GM21737 (cell line): ENCODE measurements at regions not wholly inside any gene's neighbourhood (a gene's known extent, or its start where the extent isn't known, plus 50 kb on each side); places are given as distances from the start of the nearest gene placed in this dataset.
A peak's percentile ranks its signal among the peaks of the same experiment; 100 is the strongest.

Source experiments
- ATAC-seq: cut with Tn5 transposase; IDR thresholded peaks from one replicate; pipeline ENCODE4 v1.9.1; 2021; ENCODE audit warnings: mild to moderate bottlenecking, moderate library complexity; ENCODE audit not compliant: unreplicated experiment

DNA sequence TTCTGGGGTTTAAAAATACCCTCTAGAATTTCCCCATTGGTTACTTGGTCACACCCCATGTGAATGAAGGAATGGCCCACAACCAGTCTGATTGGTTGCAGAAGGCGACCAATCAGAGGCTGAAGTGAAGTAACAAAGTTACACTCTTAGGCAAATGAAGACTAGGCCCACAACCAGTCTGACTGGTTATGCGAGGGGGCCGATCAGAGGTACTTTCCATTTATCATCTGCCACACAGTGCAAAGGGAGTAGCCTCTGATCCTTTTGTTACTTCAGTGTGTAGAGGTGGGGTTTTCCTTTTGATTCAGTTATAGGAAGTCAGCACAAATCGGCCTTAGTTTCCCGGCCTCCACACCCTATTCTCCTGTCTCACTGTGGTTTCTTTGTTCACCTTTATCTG is 61.2 kb upstream of the SGK1 start:
- ATAC-seq: peak; percentile 66

DNA sequence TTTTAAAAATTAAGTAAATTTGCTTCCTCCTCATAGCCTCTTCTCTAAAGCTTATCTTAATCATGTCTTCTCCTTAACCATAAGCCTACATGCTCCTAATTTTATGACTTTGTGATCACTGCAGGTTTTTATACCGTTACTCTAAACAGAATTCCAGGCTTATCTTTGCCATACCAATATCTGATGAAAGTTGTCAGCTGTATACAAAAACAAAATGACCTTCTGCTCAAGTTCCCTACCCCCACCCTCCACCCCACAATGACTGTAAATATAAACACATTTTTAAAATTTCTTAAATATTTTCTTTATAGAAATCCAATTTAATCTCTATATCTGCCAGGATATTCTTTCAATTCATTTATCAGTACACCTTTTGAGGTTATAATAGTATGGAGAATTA is 60.5 kb upstream of the SGK1 start:
- ATAC-seq: no peak

DNA sequence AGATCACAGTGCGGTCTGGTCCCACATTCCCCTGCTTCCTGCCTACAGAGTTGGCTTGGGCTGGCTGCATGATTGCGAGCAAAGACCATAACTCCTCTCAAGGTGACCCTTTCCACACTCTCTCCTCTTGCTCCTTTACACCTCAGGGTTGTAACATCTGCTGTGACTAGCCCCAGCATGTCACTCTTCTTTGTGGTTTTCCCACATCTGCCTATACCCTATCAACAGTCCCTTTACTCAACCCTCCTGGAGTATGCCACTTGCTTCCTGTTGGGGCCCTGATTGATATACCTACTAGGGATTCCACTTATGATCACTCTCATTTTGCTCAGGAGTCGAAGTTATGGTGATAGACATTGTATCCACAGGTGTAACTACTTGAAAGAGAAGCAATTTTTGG is 58.9 kb upstream of the SGK1 start:
- ATAC-seq: no peak

DNA sequence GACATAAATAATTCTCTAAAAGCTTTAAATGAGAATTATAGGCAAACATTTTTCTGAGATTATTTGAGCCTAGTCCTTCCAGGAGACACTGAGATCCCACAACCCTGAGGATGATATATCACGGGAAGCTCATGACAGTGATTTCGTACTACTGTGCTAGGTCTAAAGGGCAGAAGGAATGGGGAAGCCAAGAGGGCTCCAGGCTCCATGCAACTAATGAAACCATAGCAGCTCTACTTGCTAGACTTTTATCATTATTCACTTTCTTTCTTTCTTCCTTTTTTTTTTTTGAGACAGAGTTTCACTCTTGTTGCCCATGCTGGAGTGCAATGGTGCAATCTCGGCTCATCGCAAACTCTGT is 57.3 kb upstream of the SGK1 start:
- ATAC-seq: no peak

DNA sequence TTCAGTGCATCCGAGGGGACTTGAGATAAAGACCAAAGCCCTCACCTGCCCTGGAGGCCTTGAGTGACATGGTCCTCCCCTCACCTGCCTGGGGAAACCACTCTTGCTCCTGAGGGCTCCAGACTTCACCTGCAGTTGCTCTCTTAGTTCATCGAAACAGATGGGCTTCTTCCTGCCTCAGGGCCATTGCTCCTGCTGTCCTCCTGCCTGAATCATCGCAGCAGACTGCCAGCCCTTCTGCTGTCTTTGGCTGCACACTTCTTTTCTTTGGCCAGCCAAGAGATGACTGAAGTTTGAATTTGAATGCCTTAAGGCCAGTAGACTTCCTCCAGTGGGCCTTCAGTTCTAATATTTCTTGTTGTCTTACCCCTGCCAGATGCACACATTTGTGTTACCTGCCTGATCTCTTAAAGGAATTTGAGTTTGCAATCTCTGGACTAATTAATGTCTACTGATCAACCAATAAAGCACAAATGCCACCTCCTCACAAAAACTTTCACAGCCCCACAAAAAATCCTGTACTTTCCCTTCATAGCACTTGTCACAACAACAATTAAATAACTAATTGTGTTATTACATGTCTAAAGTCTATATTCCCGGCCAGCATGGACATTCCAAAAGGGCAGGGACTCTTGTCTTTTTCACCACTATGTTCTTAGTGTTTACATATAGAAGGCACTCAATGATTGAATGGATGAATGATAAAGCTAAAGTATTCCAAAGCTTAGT is 56.7 kb upstream of the SGK1 start:
- no peak for ATAC-seq

DNA sequence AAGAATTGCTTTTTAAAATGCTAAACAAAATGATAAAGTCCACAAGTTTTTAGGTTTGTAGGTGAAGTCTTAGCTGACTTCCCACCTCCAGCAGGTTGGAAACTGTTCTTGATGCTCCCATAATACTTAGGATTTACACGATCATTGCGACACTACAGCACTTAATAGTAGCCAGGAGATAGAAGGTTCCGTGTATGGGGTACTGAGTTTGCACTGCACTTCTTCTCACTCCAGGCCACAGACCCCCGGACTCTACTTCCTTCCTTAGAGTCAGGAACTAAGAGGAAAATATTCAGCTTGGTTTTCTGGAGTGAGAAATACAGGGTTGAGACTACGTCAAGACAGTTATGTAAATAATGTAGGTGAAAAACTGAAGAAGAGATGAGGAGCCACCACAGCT is 56.1 kb upstream of the SGK1 start:
- no peak for ATAC-seq

DNA sequence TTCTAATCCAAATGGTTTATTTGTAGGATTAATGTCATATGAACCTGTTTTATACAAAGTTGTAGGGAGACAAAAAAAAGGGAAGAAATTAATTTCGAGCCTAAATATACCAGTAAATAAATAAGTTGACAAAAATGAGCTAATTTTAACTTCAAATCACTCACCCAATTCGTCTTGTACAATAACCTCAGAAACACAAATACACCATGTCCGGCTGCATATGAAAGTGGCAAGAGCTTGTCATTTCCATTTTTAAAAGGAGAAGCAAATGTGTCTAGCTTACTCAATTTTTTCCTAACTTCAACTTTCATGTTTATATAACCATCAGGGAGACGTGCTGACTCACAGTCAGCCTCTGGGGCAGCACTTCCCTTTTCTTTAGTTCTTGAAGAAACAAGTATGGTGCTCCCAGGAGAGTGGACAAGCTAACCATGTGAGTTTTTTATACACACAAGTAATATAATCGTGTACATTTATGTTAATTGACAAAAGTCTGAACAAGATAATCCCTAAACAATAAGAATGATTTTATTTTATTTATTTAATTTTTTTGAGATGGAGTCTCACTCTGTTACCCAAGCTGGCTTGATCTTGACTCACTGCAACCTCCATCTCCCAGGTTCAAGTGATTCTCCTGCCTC is 55.5 kb upstream of the SGK1 start:
- ATAC-seq: peak; percentile 94

DNA sequence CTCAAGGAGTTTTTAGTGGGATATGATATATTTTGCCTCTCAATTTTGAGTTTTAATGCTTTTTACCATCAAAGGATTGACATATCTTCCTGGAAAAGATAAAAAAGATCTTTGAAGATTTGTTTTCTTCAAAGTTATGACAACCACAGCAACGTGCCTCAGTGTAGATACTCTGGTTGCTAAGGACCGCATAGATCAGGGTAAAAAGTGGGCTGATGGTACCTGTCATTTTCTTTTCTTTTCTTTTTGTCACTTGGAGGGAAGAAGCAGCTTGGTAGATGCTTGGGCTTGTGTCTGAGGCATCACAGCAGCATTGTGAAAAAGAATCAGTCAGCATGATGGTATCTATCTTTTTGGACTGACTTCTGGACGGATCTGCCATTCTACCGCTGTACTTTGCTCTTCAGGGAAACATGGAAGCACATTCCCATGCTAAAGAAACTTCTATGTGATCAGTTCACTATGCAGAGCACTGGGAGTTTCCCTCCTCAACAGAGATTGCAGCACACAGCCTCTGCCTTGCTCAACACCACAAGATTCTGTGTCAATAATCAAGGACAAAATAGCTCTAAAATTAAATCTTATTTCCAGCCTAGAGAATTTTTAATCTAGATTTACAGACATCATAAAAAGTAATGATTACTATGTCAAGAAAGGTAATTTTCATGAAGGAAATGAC is 54.8 kb upstream of the SGK1 start:
- ATAC-seq: no peak

DNA sequence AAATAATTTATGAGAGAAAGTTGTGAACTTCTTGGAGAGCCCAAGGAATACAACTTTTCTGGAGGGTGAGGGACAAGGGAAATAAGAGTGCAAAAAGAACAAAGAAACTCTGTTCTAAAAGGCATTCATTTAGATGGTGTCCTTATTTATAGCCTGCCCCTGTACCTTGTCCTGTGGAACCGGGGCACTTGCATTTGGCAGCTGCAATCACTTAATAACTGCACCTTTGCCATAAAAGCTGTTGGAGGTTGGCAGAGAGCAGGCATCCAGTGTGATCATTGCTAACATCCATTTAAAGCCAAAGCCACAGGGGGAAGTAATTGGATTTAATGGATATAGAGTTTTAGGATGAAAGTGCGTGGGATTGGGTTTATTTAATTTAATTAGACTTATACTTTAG is 50.8 kb upstream of the SGK1 start:
- no peak for ATAC-seq
